GM12878 (cell line): ENCODE measurements at regions not wholly inside any gene's neighbourhood (a gene's known extent, or its start where the extent isn't known, plus 50 kb on each side); places are given as distances from the start of the nearest gene placed in this dataset.

ENCODE experiments used
- EED ChIP-seq: sonication (generic); IDR thresholded peaks from 2 replicates; pipeline ENCODE4 v1.6.1; 2016; ENCODE audit warnings: antibody characterized with exemption, low read depth
- ESRRA ChIP-seq: IDR thresholded peaks from 2 replicates; pipeline ENCODE4 v1.6.1; 2012; ENCODE audit warnings: mild to moderate bottlenecking, low read length, improper control_type of control experiment
- EZH2 ChIP-seq: IDR thresholded peaks from 2 replicates; pipeline ENCODE4 v1.6.1; 2012; ENCODE audit warnings: low read depth, mild to moderate bottlenecking, control low read depth, inconsistent platforms, low read length, borderline replicate concordance; ENCODE audit not compliant: control insufficient read depth
- SMAD5 ChIP-seq: IDR thresholded peaks from 2 replicates; pipeline ENCODE4 v1.6.1; 2016; ENCODE audit warnings: antibody characterized with exemption, low read depth
- SREBF2 ChIP-seq: IDR thresholded peaks from 2 replicates; pipeline ENCODE4 v1.6.1; 2012; ENCODE audit warnings: mild to moderate bottlenecking, low read length
- TF ChIP-seq, protein P1 (sequence below), 3 experiments: IDR thresholded peaks in 2 of 3; conservative IDR thresholded peaks in 1 of 3; 2 replicates each; pipeline ENCODE4 v1.5.1; 2011; ENCODE audit warnings: low read depth in 3 of 3, low read length in 3 of 3, mild to moderate bottlenecking in 3 of 3, control low read depth in 2 of 3, moderate library complexity in 2 of 3, inconsistent platforms in 1 of 3, mixed read lengths in 1 of 3; ENCODE audit not compliant: control insufficient read depth in 2 of 3, insufficient read depth in 1 of 3; ENCODE audit errors: extremely low read depth in 1 of 3

DNA sequence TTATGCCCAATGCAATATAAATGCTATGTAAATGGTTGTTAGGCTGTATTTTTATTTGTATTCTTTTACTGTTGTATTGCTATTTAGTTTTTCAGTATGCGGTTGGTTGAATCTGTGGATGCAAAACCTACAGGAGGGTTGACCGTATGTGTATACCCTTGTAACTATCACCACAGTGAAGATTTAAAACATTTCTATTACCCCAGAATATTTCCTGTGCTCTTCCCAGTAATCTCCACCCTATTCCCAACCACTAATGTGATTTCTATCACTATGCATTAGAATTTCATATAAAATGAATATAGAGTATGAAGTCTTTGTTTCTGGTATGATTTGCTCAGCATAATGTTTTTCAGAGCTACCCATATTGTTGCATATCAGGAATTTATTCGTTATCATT is 705.0 kb downstream of the MECOM start:
- no peak for TF ChIP-seq EZH2
- no peak for TF ChIP-seq EED
- TF ChIP-seq ESRRA = no peak
- TF ChIP-seq, protein P1, sequence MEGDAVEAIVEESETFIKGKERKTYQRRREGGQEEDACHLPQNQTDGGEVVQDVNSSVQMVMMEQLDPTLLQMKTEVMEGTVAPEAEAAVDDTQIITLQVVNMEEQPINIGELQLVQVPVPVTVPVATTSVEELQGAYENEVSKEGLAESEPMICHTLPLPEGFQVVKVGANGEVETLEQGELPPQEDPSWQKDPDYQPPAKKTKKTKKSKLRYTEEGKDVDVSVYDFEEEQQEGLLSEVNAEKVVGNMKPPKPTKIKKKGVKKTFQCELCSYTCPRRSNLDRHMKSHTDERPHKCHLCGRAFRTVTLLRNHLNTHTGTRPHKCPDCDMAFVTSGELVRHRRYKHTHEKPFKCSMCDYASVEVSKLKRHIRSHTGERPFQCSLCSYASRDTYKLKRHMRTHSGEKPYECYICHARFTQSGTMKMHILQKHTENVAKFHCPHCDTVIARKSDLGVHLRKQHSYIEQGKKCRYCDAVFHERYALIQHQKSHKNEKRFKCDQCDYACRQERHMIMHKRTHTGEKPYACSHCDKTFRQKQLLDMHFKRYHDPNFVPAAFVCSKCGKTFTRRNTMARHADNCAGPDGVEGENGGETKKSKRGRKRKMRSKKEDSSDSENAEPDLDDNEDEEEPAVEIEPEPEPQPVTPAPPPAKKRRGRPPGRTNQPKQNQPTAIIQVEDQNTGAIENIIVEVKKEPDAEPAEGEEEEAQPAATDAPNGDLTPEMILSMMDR (IDR thresholded peaks at IDR 0.05 in 2 of 3, conservative IDR thresholded peaks at IDR 0.05 in 1 of 3; ENCODE audit: control insufficient read depth in 2 of 3, extremely low read depth in 1 of 3, insufficient read depth in 1 of 3, low read depth in 3 of 3, low read length in 3 of 3) = no peak
- TF ChIP-seq SMAD5 = no peak
- TF ChIP-seq SREBF2 = no peak
